PFSK-1 (cell line): ENCODE measurements at regions not wholly inside any gene's neighbourhood (a gene's known extent, or its start where the extent isn't known, plus 50 kb on each side); places are given as distances from the start of the nearest gene placed in this dataset.

Experiments used
- POLR2AphosphoS5 ChIP-seq: IDR thresholded peaks from 2 replicates; pipeline ENCODE4 v1.6.1; 2012; ENCODE audit warnings: low read depth, mild to moderate bottlenecking, control low read depth, low read length, moderate library complexity
- TAF1 ChIP-seq: IDR thresholded peaks from 2 replicates; pipeline ENCODE4 v1.6.1; 2012; ENCODE audit warnings: low read length, control low read depth, borderline replicate concordance; ENCODE audit not compliant: insufficient read depth
- TF ChIP-seq, protein P1 (sequence below), 2 experiments: IDR thresholded peaks; 2 replicates each; pipeline versions ENCODE4 v1.6.1 to v1.8.0; 2011 to 2012; ENCODE audit warnings: low read depth in 2 of 2, low read length in 2 of 2, control low read depth in 1 of 2, inconsistent platforms in 1 of 2, mild to moderate bottlenecking in 1 of 2, moderate library complexity in 1 of 2; ENCODE audit not compliant: insufficient read depth in 1 of 2

DNA sequence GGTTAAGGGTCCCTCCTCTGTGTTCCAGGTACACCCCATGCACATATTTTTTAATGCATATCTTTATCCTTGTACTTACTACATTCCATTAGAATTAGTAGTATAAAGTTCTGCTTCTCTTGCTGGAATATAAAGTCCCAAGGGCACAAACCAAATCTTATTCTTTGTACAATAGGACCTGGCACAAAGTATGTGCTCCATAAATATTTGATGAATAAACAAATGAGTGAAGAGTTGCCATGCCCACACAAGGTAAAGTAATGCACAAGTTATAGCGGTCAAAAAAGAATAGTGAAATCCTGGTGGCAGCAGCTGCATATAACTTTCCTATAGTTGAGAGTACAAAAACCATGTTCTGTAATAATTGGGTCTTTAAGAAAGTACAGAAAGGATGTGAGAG lies 82.1 kb upstream of the BMP4 start:
- TF ChIP-seq, protein P1, sequence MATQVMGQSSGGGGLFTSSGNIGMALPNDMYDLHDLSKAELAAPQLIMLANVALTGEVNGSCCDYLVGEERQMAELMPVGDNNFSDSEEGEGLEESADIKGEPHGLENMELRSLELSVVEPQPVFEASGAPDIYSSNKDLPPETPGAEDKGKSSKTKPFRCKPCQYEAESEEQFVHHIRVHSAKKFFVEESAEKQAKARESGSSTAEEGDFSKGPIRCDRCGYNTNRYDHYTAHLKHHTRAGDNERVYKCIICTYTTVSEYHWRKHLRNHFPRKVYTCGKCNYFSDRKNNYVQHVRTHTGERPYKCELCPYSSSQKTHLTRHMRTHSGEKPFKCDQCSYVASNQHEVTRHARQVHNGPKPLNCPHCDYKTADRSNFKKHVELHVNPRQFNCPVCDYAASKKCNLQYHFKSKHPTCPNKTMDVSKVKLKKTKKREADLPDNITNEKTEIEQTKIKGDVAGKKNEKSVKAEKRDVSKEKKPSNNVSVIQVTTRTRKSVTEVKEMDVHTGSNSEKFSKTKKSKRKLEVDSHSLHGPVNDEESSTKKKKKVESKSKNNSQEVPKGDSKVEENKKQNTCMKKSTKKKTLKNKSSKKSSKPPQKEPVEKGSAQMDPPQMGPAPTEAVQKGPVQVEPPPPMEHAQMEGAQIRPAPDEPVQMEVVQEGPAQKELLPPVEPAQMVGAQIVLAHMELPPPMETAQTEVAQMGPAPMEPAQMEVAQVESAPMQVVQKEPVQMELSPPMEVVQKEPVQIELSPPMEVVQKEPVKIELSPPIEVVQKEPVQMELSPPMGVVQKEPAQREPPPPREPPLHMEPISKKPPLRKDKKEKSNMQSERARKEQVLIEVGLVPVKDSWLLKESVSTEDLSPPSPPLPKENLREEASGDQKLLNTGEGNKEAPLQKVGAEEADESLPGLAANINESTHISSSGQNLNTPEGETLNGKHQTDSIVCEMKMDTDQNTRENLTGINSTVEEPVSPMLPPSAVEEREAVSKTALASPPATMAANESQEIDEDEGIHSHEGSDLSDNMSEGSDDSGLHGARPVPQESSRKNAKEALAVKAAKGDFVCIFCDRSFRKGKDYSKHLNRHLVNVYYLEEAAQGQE (IDR thresholded peaks at IDR 0.05; ENCODE audit: insufficient read depth in 1 of 2, low read depth in 2 of 2, low read length in 2 of 2): no peak
- TF ChIP-seq TAF1 (no peak), POLR2AphosphoS5 (no peak)
